CD4-positive, alpha-beta T cell (primary cell): ENCODE measurements at regions not wholly inside any gene's neighbourhood (a gene's known extent, or its start where the extent isn't known, plus 50 kb on each side); places are given as distances from the start of the nearest gene placed in this dataset.

Source experiments
- ATAC-seq: fragments of 200-7000 bp; cut with Tn5 transposase; one replicate; pipeline ENCODE4 v1.10.0; 2022; ENCODE audit warnings: mild to moderate bottlenecking; ENCODE audit not compliant: poor library complexity
- CTCF ChIA-PET: fragments of 350-600 bp; sonication (Branson Sonifier 250); formaldehyde crosslinking; loops from one replicate; lab custom pipeline; 2021; ENCODE audit warnings: antibody characterized with exemption, inconsistent platforms; lab: Charles Lee
- POLR2A ChIA-PET: fragments of 350-600 bp; sonication (Branson Sonifier 250); formaldehyde crosslinking; loops from one replicate; lab custom pipeline; 2021; ENCODE audit warnings: antibody characterized with exemption, inconsistent platforms; lab: Charles Lee
- DNase-seq, 14 experiments: peaks; one replicate each; pipeline ENCODE4 v3.0.0-alpha.2; 2013 to 2020; ENCODE audit warnings: mixed read lengths in 2 of 14
- H3K27ac ChIP-seq, 2 donors: one replicate each; pipeline versions ENCODE4 v1.5.1 to v1.7.0; 2013; ENCODE audit warnings: low read length in 2 of 2, low read depth in 1 of 2, mild to moderate bottlenecking in 1 of 2
- H3K27me3 ChIP-seq, 2 experiments: 1 replicate in 1 of 2; 2 replicates in 1 of 2; pipeline versions ENCODE4 v1.6.1 to v1.7.0; 2013; ENCODE audit warnings: low read length in 2 of 2, control low read depth in 1 of 2, mild to moderate bottlenecking in 1 of 2, moderate library complexity in 1 of 2; ENCODE audit not compliant: insufficient read depth in 2 of 2, control insufficient read depth in 1 of 2
- H3K36me3 ChIP-seq: one replicate; pipeline ENCODE4 v1.6.1; 2013; ENCODE audit warnings: low read length, control low read depth; ENCODE audit not compliant: insufficient read depth
- H3K4me1 ChIP-seq: one replicate; pipeline ENCODE4 v1.6.1; 2013; ENCODE audit warnings: low read length, control low read depth; ENCODE audit not compliant: insufficient read depth
- H3K4me3 ChIP-seq: one replicate; pipeline ENCODE4 v1.5.1; 2013; ENCODE audit warnings: mild to moderate bottlenecking, low read length, moderate library complexity
- H3K9me3 ChIP-seq, 2 experiments: 1 replicate in 1 of 2; 2 replicates in 1 of 2; pipeline versions ENCODE4 v1.6.1 to v1.7.0; 2013; ENCODE audit warnings: low read length in 2 of 2, mild to moderate bottlenecking in 2 of 2, control low read depth in 1 of 2, moderate library complexity in 1 of 2; ENCODE audit not compliant: control insufficient read depth in 1 of 2, insufficient read depth in 1 of 2
- H3K27ac Mint-ChIP-seq: one replicate; pipeline ENCODE4 v1.8.0; 2020; ENCODE audit warnings: mixed read lengths
- H3K27me3 Mint-ChIP-seq: one replicate; pipeline ENCODE4 v1.8.0; 2021; ENCODE audit warnings: mixed read lengths
- H3K36me3 Mint-ChIP-seq: one replicate; pipeline ENCODE4 v1.8.0; 2021; ENCODE audit warnings: low read depth, mixed read lengths
- H3K4me1 Mint-ChIP-seq: one replicate; pipeline ENCODE4 v1.8.0; 2021; ENCODE audit warnings: low read depth, mixed read lengths
- H3K4me3 Mint-ChIP-seq: one replicate; pipeline ENCODE4 v1.8.0; 2020; ENCODE audit warnings: mild to moderate bottlenecking, mixed read lengths
- H3K9me3 Mint-ChIP-seq: one replicate; pipeline ENCODE4 v1.8.0; 2020; ENCODE audit warnings: mixed read lengths
- CTCF ChIP-seq: fragments of 200-600 bp; IDR thresholded peaks from one replicate; pipeline ENCODE4 v1.8.0; 2022; ENCODE audit warnings: antibody characterized with exemption, mild to moderate bottlenecking
- intact Hi-C, 2 experiments: fragments of 100-400 bp; cut with DNase I in 1 of 2; cut with micrococcal nuclease in 1 of 2; formaldehyde crosslinking; loops; one replicate each; pipeline versions ENCODE4 v1.15.1 to v1.9.0; 2023 to 2025; cut with DNase I, micrococcal nuclease

GRCh38 chr10:90975096-90975495 lies 54.2 kb upstream of the ANKRD1 start:
- DNase-seq (no peak), ATAC-seq (no peak)
- no peaks in the 10 kb centered on the region for H3K36me3 Mint-ChIP-seq
- H3K9me3 ChIP-seq = no peaks in the 10 kb centered on the region
- H3K27ac ChIP-seq = no peak overlapping the region
- ChIA-PET POLR2A (no interaction called here), CTCF (no interaction called here)
- H3K9me3 Mint-ChIP-seq = no peaks in the 10 kb centered on the region
- intact Hi-C loops = no loop called here
- H3K27ac Mint-ChIP-seq = no peak overlapping the region
- no peaks in the 10 kb centered on the region for H3K4me1 Mint-ChIP-seq
- H3K4me3 Mint-ChIP-seq = no peak overlapping the region
- H3K27me3 Mint-ChIP-seq = peaks cover 5% of the 10 kb centered on the region
- no peaks in the 10 kb centered on the region for H3K27me3 ChIP-seq
- H3K4me1 ChIP-seq = no peaks in the 10 kb centered on the region
- TF ChIP-seq CTCF = no peak
- H3K4me3 ChIP-seq = no peak overlapping the region
- no peaks in the 10 kb centered on the region for H3K36me3 ChIP-seq

GRCh38 chr10:90977162-90977854 lies 56.4 kb upstream of the ANKRD1 start:
- Mint-ChIP-seq H3K4me1 (no peaks in the 10 kb centered on the region), H3K4me3 (no peak overlapping the region), H3K36me3 (no peaks in the 10 kb centered on the region), H3K27ac (no peak overlapping the region), H3K9me3 (no peaks in the 10 kb centered on the region), H3K27me3 (peaks cover 5% of the 10 kb centered on the region)
- Histone ChIP-seq H3K27me3 (no peaks in the 10 kb centered on the region), H3K9me3 (no peaks in the 10 kb centered on the region), H3K36me3 (no peaks in the 10 kb centered on the region), H3K27ac (no peak overlapping the region), H3K4me1 (no peaks in the 10 kb centered on the region), H3K4me3 (no peak overlapping the region)
- ChIA-PET POLR2A (no interaction called here), CTCF (no interaction called here)
- intact Hi-C loops = no loop called here
- no peak for ATAC-seq
- no peak for DNase-seq
- no peak for TF ChIP-seq CTCF

- Mint-ChIP-seq H3K27ac (no peak overlapping the region), H3K4me1 (no peaks in the 10 kb centered on the region), H3K27me3 (peaks cover 5% of the 10 kb centered on the region), H3K36me3 (no peaks in the 10 kb centered on the region), H3K9me3 (no peaks in the 10 kb centered on the region), H3K4me3 (no peak overlapping the region)
- no peaks in the 10 kb centered on the region for H3K9me3 ChIP-seq
- DNase-seq (no peak), ATAC-seq (no peak)
- H3K4me3 ChIP-seq = no peak overlapping the region
- H3K4me1 ChIP-seq = no peaks in the 10 kb centered on the region
- POLR2A ChIA-PET = no interaction called here
- H3K27ac ChIP-seq = no peak overlapping the region
- CTCF ChIA-PET = no interaction called here
- no peaks in the 10 kb centered on the region for H3K27me3 ChIP-seq
- intact Hi-C loops = no loop called here
- no peak for TF ChIP-seq CTCF
- H3K36me3 ChIP-seq = no peaks in the 10 kb centered on the region
These were observed 57.1 kb upstream of the ANKRD1 start for GRCh38 chr10:90977855-90978486.
